ENCODE measurements at regions not wholly inside any gene's neighbourhood (a gene's known extent, or its start where the extent isn't known, plus 50 kb on each side); places are given as distances from the start of the nearest gene placed in this dataset.

DNA sequence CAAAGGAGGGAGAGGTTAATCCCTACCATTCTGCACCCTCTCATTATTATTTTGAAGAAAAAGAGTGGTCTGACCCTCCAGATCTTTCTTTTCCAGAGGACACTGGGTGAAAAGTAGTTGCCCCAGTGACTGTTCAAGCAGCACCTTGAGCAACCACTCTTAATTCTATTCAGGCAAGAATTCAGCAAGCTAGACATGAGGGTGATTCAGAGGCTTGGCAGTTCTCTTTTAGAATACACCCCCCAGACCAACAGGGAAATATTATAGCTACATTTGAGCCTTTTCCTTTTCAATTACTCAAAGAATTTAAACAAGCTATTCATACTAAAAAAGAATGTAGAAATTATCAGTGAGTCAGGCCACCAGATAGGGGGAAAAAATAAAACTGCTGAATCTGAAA is 178.3 kb downstream of the MRPS30 start:
- TF ChIP-seq ZFP3 (tag by site-specific recombination; IDR thresholded peaks at IDR 0.05; ENCODE audit: low read depth) (no peak), ZNF747 (tag by site-specific recombination; IDR thresholded peaks at IDR 0.05) (no peak), ZNF768 (tag by site-specific recombination; IDR thresholded peaks at IDR 0.05) (no peak), CTCF (tag by site-specific recombination; IDR thresholded peaks at IDR 0.05) (no peak), PRDM4 (tag by site-specific recombination; IDR thresholded peaks at IDR 0.05) (no peak), ZNF324 (tag by site-specific recombination; IDR thresholded peaks at IDR 0.05) (no peak), YY1 (tag by site-specific recombination; IDR thresholded peaks at IDR 0.05) (no peak)
- TF ChIP-seq, protein P1, sequence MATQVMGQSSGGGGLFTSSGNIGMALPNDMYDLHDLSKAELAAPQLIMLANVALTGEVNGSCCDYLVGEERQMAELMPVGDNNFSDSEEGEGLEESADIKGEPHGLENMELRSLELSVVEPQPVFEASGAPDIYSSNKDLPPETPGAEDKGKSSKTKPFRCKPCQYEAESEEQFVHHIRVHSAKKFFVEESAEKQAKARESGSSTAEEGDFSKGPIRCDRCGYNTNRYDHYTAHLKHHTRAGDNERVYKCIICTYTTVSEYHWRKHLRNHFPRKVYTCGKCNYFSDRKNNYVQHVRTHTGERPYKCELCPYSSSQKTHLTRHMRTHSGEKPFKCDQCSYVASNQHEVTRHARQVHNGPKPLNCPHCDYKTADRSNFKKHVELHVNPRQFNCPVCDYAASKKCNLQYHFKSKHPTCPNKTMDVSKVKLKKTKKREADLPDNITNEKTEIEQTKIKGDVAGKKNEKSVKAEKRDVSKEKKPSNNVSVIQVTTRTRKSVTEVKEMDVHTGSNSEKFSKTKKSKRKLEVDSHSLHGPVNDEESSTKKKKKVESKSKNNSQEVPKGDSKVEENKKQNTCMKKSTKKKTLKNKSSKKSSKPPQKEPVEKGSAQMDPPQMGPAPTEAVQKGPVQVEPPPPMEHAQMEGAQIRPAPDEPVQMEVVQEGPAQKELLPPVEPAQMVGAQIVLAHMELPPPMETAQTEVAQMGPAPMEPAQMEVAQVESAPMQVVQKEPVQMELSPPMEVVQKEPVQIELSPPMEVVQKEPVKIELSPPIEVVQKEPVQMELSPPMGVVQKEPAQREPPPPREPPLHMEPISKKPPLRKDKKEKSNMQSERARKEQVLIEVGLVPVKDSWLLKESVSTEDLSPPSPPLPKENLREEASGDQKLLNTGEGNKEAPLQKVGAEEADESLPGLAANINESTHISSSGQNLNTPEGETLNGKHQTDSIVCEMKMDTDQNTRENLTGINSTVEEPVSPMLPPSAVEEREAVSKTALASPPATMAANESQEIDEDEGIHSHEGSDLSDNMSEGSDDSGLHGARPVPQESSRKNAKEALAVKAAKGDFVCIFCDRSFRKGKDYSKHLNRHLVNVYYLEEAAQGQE (tag by site-specific recombination; IDR thresholded peaks at IDR 0.05): no peak
- TF ChIP-seq, protein P2, sequence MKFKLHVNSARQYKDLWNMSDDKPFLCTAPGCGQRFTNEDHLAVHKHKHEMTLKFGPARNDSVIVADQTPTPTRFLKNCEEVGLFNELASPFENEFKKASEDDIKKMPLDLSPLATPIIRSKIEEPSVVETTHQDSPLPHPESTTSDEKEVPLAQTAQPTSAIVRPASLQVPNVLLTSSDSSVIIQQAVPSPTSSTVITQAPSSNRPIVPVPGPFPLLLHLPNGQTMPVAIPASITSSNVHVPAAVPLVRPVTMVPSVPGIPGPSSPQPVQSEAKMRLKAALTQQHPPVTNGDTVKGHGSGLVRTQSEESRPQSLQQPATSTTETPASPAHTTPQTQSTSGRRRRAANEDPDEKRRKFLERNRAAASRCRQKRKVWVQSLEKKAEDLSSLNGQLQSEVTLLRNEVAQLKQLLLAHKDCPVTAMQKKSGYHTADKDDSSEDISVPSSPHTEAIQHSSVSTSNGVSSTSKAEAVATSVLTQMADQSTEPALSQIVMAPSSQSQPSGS (tag by site-specific recombination; IDR thresholded peaks at IDR 0.05; ENCODE audit: low read depth): no peak

Measured in HEK293 (cell line).